Smooth muscle cell (in vitro differentiated cells): ENCODE measurements at regions not wholly inside any gene's neighbourhood (a gene's known extent, or its start where the extent isn't known, plus 50 kb on each side); places are given as distances from the start of the nearest gene placed in this dataset. TPM values are rescaled to one million over a fixed set of nuclear protein-coding genes. Genes with fewer than 3 reads are reported as not detected.

Source experiments
- DNase-seq: peaks from one replicate; lab custom pipeline; 2025; ENCODE audit not compliant: unreplicated experiment; lab: John Stamatoyannopoulos, UW
- H2AFZ ChIP-seq: fragments of 200-600 bp; sonication (generic); 2 replicates; pipeline ENCODE4 v1.6.0; 2016; ENCODE audit warnings: antibody characterized with exemption, low read depth, mild to moderate bottlenecking
- H3F3A ChIP-seq: fragments of 200-600 bp; sonication (generic); 2 replicates; pipeline ENCODE4 v1.6.0; 2017; ENCODE audit warnings: antibody characterized with exemption, low read depth
- H3K27ac ChIP-seq: fragments of 200-600 bp; sonication (generic); 2 replicates; pipeline ENCODE4 v1.5.1; 2016; ENCODE audit warnings: low read depth, mild to moderate bottlenecking
- H3K27me3 ChIP-seq: fragments of 200-600 bp; sonication (generic); 2 replicates; pipeline ENCODE4 v1.6.1; 2016; ENCODE audit warnings: low read depth, mild to moderate bottlenecking
- H3K36me3 ChIP-seq: fragments of 200-600 bp; sonication (generic); 2 replicates; pipeline ENCODE4 v1.5.1; 2016; ENCODE audit warnings: low read depth
- H3K4me1 ChIP-seq: fragments of 200-600 bp; sonication (generic); 2 replicates; pipeline ENCODE4 v1.5.1; 2016; ENCODE audit warnings: low read depth
- H3K4me2 ChIP-seq: fragments of 200-600 bp; sonication (generic); 2 replicates; pipeline ENCODE4 v1.6.0; 2016; ENCODE audit warnings: mild to moderate bottlenecking
- H3K4me3 ChIP-seq: fragments of 200-600 bp; sonication (generic); 2 replicates; pipeline ENCODE4 v1.5.1; 2016; ENCODE audit warnings: mild to moderate bottlenecking
- H3K79me2 ChIP-seq: fragments of 200-600 bp; sonication (generic); 2 replicates; pipeline ENCODE4 v1.6.0; 2016; ENCODE audit warnings: low read depth, mild to moderate bottlenecking
- H3K9ac ChIP-seq: fragments of 200-600 bp; sonication (generic); 2 replicates; pipeline ENCODE4 v1.6.0; 2016; ENCODE audit warnings: low read depth
- H3K9me3 ChIP-seq: fragments of 200-600 bp; sonication (generic); replicated peaks from 2 replicates; pipeline ENCODE4 v1.5.1; 2016; ENCODE audit warnings: low read depth
- H4K20me1 ChIP-seq: fragments of 200-600 bp; sonication (generic); 2 replicates; pipeline ENCODE4 v1.6.0; 2016; ENCODE audit warnings: low read depth
- WGBS: methylation state at CpG from one replicate; pipeline ENCODE4 v1.1.7; 2016; ENCODE audit warnings: low lambda C conversion rate; 5-methylcytosine and 5-hydroxymethylcytosine counted together
- small RNA-seq: library from RNA; depleted of rRNA; stranded (forward); fragments of <200 nt; gene quantifications from one replicate; pipeline ENCODE3, GENCODE V24; 2014
- TF ChIP-seq, protein P1 (sequence below): fragments of 200-600 bp; sonication (generic); IDR thresholded peaks from 2 replicates; pipeline ENCODE4 v1.5.1; 2017; ENCODE audit warnings: borderline replicate concordance, mild to moderate bottlenecking, antibody characterized with exemption; ENCODE audit not compliant: insufficient read depth, poor library complexity, severe bottlenecking

DNA sequence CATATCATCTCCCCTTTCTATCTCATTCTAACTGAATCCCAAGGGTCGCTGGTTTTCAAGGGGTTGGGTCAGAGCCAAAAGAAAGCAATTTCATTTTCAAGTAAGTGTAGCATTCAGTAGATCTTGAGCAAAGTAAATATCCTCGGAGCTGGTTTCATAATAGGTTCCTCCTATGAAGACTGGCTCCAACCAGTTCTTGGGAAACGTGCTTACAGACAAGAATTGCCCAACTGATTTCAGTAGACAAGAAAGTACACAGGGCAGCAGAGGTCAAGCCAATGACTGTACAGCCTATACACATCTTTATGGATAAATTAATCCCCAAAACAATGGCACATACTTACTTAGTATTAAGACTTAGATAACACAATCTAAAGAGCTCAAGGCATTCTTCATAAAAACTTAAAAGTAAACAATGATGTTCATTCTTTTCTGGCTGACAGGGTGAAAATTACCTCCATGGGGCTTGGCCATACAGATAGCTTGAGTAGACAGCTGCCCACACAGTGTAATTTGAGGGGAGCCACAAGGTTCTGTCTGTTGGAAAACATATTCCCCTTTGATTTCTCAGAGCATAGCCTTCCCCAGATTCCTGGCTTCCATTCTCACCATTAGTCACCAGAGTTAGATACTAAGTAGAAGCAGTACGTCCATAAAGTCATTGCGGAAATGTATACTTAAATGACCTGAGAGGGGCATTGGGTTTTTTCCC is 163.9 kb downstream of the ARRDC3 start:
- no peaks in the 10 kb centered on the region for H4K20me1 ChIP-seq
- H2AFZ ChIP-seq: peak overlapping the region; percentile 86
- peaks cover 9% of the 10 kb centered on the region for H3F3A ChIP-seq
- TF ChIP-seq, protein P1, sequence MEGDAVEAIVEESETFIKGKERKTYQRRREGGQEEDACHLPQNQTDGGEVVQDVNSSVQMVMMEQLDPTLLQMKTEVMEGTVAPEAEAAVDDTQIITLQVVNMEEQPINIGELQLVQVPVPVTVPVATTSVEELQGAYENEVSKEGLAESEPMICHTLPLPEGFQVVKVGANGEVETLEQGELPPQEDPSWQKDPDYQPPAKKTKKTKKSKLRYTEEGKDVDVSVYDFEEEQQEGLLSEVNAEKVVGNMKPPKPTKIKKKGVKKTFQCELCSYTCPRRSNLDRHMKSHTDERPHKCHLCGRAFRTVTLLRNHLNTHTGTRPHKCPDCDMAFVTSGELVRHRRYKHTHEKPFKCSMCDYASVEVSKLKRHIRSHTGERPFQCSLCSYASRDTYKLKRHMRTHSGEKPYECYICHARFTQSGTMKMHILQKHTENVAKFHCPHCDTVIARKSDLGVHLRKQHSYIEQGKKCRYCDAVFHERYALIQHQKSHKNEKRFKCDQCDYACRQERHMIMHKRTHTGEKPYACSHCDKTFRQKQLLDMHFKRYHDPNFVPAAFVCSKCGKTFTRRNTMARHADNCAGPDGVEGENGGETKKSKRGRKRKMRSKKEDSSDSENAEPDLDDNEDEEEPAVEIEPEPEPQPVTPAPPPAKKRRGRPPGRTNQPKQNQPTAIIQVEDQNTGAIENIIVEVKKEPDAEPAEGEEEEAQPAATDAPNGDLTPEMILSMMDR: no peak
- H3K79me2 ChIP-seq: no peaks in the 10 kb centered on the region
- H3K4me1 ChIP-seq: peaks cover 4% of the 10 kb centered on the region
- H3K9ac ChIP-seq: no peak overlapping the region
- WGBS: 27% methylated on average over 5 of the region's 5 CpGs
- peak overlapping the region; percentile 11 for H3K4me3 ChIP-seq
- peak overlapping the region; percentile 73 for H3K4me2 ChIP-seq
- H3K36me3 ChIP-seq: no peaks in the 10 kb centered on the region
- H3K27me3 ChIP-seq: no peaks in the 10 kb centered on the region
- no peak for DNase-seq
- H3K27ac ChIP-seq: peak overlapping the region; percentile 53
- H3K9me3 ChIP-seq: no peaks in the 10 kb centered on the region

DNA sequence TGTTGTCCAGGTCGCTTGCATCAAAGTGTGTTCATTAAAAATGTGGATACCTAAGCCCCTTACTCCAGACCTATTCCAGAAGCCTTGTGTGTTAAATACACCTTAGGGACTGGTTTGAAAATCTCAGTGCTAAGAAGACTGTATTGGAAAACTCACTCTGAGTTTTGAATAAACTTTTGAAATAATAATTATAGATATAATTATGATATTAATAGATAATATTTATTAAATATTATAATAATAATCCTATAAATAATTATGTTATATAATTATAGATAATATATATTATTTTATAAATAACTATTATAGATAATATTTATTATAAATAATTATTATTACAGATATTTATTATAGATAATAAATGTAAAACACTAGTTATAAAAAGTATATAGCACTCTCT is 165.3 kb downstream of the ARRDC3 start:
- H3K4me3 ChIP-seq: no peak overlapping the region
- WGBS: 97% methylated on average over 1 of the region's 1 CpG
- H2AFZ ChIP-seq: no peak overlapping the region
- no peaks in the 10 kb centered on the region for H3K27me3 ChIP-seq
- no peaks in the 10 kb centered on the region for H4K20me1 ChIP-seq
- no peaks in the 10 kb centered on the region for H3K9me3 ChIP-seq
- no peak for DNase-seq
- peaks cover 12% of the 10 kb centered on the region for H3F3A ChIP-seq
- no peak overlapping the region for H3K9ac ChIP-seq
- TF ChIP-seq, protein P1: no peak
- H3K36me3 ChIP-seq: no peaks in the 10 kb centered on the region
- no peak overlapping the region for H3K27ac ChIP-seq
- no peak overlapping the region for H3K4me2 ChIP-seq
- no peaks in the 10 kb centered on the region for H3K79me2 ChIP-seq
- H3K4me1 ChIP-seq: peaks cover 7% of the 10 kb centered on the region

DNA sequence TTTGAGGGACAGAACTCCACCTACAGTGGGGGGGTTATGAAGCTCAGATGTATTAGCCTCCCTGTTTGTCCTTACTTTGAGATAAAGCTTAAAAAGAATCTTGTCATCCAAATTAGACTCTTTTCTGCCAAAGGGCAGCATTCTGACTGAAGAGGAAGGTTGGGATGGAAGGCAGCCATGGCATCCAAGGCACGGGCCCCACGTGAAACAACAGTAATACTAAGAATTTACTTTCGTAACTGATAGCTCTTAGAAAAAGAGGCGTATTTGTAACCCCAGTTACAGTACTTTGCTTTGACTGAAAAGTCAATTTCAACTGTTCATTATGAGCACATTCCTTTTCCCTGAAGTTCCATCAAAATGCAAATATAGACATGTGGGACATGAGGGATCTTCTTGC is 168.5 kb downstream of the ARRDC3 start:
- Histone ChIP-seq H3K27ac (no peak overlapping the region), H3K27me3 (no peaks in the 10 kb centered on the region), H4K20me1 (no peaks in the 10 kb centered on the region), H3K4me3 (no peak overlapping the region), H3K9me3 (no peaks in the 10 kb centered on the region), H3K4me1 (peaks cover 24% of the 10 kb centered on the region), H3K4me2 (no peak overlapping the region), H3K79me2 (no peaks in the 10 kb centered on the region), H3K36me3 (no peaks in the 10 kb centered on the region), H3K9ac (no peak overlapping the region), H3F3A (peaks cover 9% of the 10 kb centered on the region), H2AFZ (no peak overlapping the region)
- TF ChIP-seq, protein P1: no peak
- DNase-seq: no peak
- 97% methylated on average over 4 of the region's 4 CpGs for WGBS

Small RNA genes lying in the stretch of these regions (small RNA-seq; reads per million reads assigned to genes)
- not detected for gene RF00017
- gene RNU4-90P: not detected
